Activated CD4-positive, alpha-beta memory T cell treated with anti-CD3 and anti-CD28 coated beads for 36 hours (primary cell): ENCODE measurements at regions not wholly inside any gene's neighbourhood (a gene's known extent, or its start where the extent isn't known, plus 50 kb on each side); places are given as distances from the start of the nearest gene placed in this dataset.
"Not testable (repeated sequence)": the region's sequence is repeated elsewhere in the genome, so short reads cannot be mapped to it uniquely, and the experiment has no call there.

Experiments
- CTCF ChIA-PET: fragments of 350-600 bp; sonication (Branson Sonifier 250); formaldehyde crosslinking; loops from one replicate; lab custom pipeline; 2021; ENCODE audit warnings: antibody characterized with exemption, inconsistent platforms; lab: Charles Lee
- POLR2A ChIA-PET: fragments of 350-600 bp; sonication (Branson Sonifier 250); formaldehyde crosslinking; loops from one replicate; lab custom pipeline; 2021; ENCODE audit warnings: antibody characterized with exemption; lab: Charles Lee
- DNase-seq: peaks from one replicate; pipeline ENCODE4 v3.0.0-alpha.2; 2020
- H3K27ac Mint-ChIP-seq: one replicate; pipeline ENCODE4 v1.8.0; 2021; ENCODE audit warnings: mixed read lengths
- H3K27me3 Mint-ChIP-seq: one replicate; pipeline ENCODE4 v1.8.0; 2021; ENCODE audit warnings: mixed read lengths
- H3K36me3 Mint-ChIP-seq: one replicate; pipeline ENCODE4 v1.8.0; 2021; ENCODE audit warnings: mixed read lengths
- H3K4me1 Mint-ChIP-seq: one replicate; pipeline ENCODE4 v1.8.0; 2021; ENCODE audit warnings: low read depth, mixed read lengths
- H3K4me3 Mint-ChIP-seq: one replicate; pipeline ENCODE4 v1.8.0; 2021; ENCODE audit warnings: mild to moderate bottlenecking, mixed read lengths
- H3K9me3 Mint-ChIP-seq: one replicate; pipeline ENCODE4 v1.8.0; 2021; ENCODE audit warnings: mixed read lengths
- intact Hi-C: fragments of 100-400 bp; cut with micrococcal nuclease; formaldehyde crosslinking; loops from one replicate; pipeline ENCODE4 v1.15.1; 2023

- DNase-seq, H3K36me3 Mint-ChIP-seq, CTCF ChIA-PET, H3K27me3 Mint-ChIP-seq, H3K4me1 Mint-ChIP-seq, H3K4me3 Mint-ChIP-seq, POLR2A ChIA-PET, H3K27ac Mint-ChIP-seq, intact Hi-C loops: not testable (repeated sequence)
- peaks cover 10% of the 10 kb centered on the region for H3K9me3 Mint-ChIP-seq
Measured at GRCh38 chr7:153765869-153766268, 286.3 kb upstream of the DPP6 start.

- DNase-seq, H3K27ac Mint-ChIP-seq, CTCF ChIA-PET, H3K4me1 Mint-ChIP-seq, H3K36me3 Mint-ChIP-seq, POLR2A ChIA-PET, intact Hi-C loops, H3K27me3 Mint-ChIP-seq, H3K4me3 Mint-ChIP-seq: not testable (repeated sequence)
- peaks cover 12% of the 10 kb centered on the region for H3K9me3 Mint-ChIP-seq
Measured at GRCh38 chr7:153766926-153767325, 285.3 kb upstream of the DPP6 start.

- Mint-ChIP-seq H3K36me3 (no peaks in the 10 kb centered on the region), H3K4me1 (no peaks in the 10 kb centered on the region)
Measured at GRCh38 chr7:153772966-153773365, 279.2 kb upstream of the DPP6 start.

GRCh38 chr7:153776940-153777339 is 275.3 kb upstream of the DPP6 start:
- POLR2A ChIA-PET, H3K27ac Mint-ChIP-seq, CTCF ChIA-PET, H3K4me3 Mint-ChIP-seq, H3K4me1 Mint-ChIP-seq, DNase-seq, intact Hi-C loops, H3K36me3 Mint-ChIP-seq, H3K9me3 Mint-ChIP-seq, H3K27me3 Mint-ChIP-seq: not testable (repeated sequence)

More at GRCh38 chr7:153772966-153773365, 279.2 kb upstream of the DPP6 start:
- H3K9me3 Mint-ChIP-seq: peaks cover 7% of the 10 kb centered on the region
- H3K27me3 Mint-ChIP-seq: no peaks in the 10 kb centered on the region
- no peak overlapping the region for H3K4me3 Mint-ChIP-seq
- H3K27ac Mint-ChIP-seq: no peak overlapping the region
- ChIA-PET POLR2A (no interaction called here), CTCF (no interaction called here)
- no peak for DNase-seq
- intact Hi-C loops: no loop called here

GRCh38 chr7:153797363-153797762 is 254.8 kb upstream of the DPP6 start:
- H3K4me1 Mint-ChIP-seq, H3K4me3 Mint-ChIP-seq, H3K27ac Mint-ChIP-seq, CTCF ChIA-PET, H3K9me3 Mint-ChIP-seq, intact Hi-C loops, POLR2A ChIA-PET, H3K36me3 Mint-ChIP-seq, DNase-seq, H3K27me3 Mint-ChIP-seq: not testable (repeated sequence)

GRCh38 chr7:153808117-153808516 is 244.1 kb upstream of the DPP6 start:
- no peak overlapping the region for H3K27ac Mint-ChIP-seq
- H3K27me3 Mint-ChIP-seq: no peaks in the 10 kb centered on the region
- CTCF ChIA-PET: no interaction called here
- peaks cover 2% of the 10 kb centered on the region for H3K9me3 Mint-ChIP-seq
- H3K4me1 Mint-ChIP-seq: no peaks in the 10 kb centered on the region
- no peaks in the 10 kb centered on the region for H3K36me3 Mint-ChIP-seq
- H3K4me3 Mint-ChIP-seq: no peak overlapping the region
- no peak for DNase-seq
- intact Hi-C loops: no loop called here
- POLR2A ChIA-PET: no interaction called here

- no peak overlapping the region for H3K4me3 Mint-ChIP-seq
- no peaks in the 10 kb centered on the region for H3K27me3 Mint-ChIP-seq
- no peaks in the 10 kb centered on the region for H3K4me1 Mint-ChIP-seq
- ChIA-PET CTCF (no interaction called here), POLR2A (no interaction called here)
- no peaks in the 10 kb centered on the region for H3K36me3 Mint-ChIP-seq
- no peak overlapping the region for H3K27ac Mint-ChIP-seq
- intact Hi-C loops: no loop called here
- no peak for DNase-seq
- peaks cover 5% of the 10 kb centered on the region for H3K9me3 Mint-ChIP-seq
Measured at GRCh38 chr7:153829525-153829924, 222.7 kb upstream of the DPP6 start.

- Mint-ChIP-seq H3K36me3 (no peaks in the 10 kb centered on the region), H3K9me3 (peaks cover 5% of the 10 kb centered on the region), H3K27ac (no peak overlapping the region), H3K4me3 (no peak overlapping the region), H3K4me1 (no peaks in the 10 kb centered on the region), H3K27me3 (no peaks in the 10 kb centered on the region)
- CTCF ChIA-PET: no interaction called here
- intact Hi-C loops: no loop called here
- POLR2A ChIA-PET: no interaction called here
- no peak for DNase-seq
Measured at GRCh38 chr7:153832160-153832559, 220.0 kb upstream of the DPP6 start.

GRCh38 chr7:153835103-153835502 is 217.1 kb upstream of the DPP6 start:
- H3K27me3 Mint-ChIP-seq: no peaks in the 10 kb centered on the region
- CTCF ChIA-PET: no interaction called here
- no peaks in the 10 kb centered on the region for H3K9me3 Mint-ChIP-seq
- no peaks in the 10 kb centered on the region for H3K36me3 Mint-ChIP-seq
- H3K27ac Mint-ChIP-seq: no peak overlapping the region
- no peaks in the 10 kb centered on the region for H3K4me1 Mint-ChIP-seq
- POLR2A ChIA-PET: no interaction called here
- DNase-seq: no peak
- intact Hi-C loops: no loop called here
- H3K4me3 Mint-ChIP-seq: no peak overlapping the region

- Mint-ChIP-seq H3K36me3 (no peaks in the 10 kb centered on the region), H3K4me1 (no peaks in the 10 kb centered on the region), H3K27me3 (no peaks in the 10 kb centered on the region), H3K9me3 (no peaks in the 10 kb centered on the region), H3K27ac (no peak overlapping the region), H3K4me3 (no peak overlapping the region)
- no peak for DNase-seq
- intact Hi-C loops: no loop called here
- ChIA-PET CTCF (no interaction called here), POLR2A (no interaction called here)
Measured at GRCh38 chr7:153835712-153836265, 216.4 kb upstream of the DPP6 start.

- ChIA-PET POLR2A (no interaction called here), CTCF (no interaction called here)
- intact Hi-C loops: no loop called here
- Mint-ChIP-seq H3K27me3 (no peaks in the 10 kb centered on the region), H3K4me3 (no peak overlapping the region), H3K4me1 (no peaks in the 10 kb centered on the region), H3K9me3 (peaks cover 8% of the 10 kb centered on the region), H3K27ac (no peak overlapping the region), H3K36me3 (no peaks in the 10 kb centered on the region)
- DNase-seq: no peak
Measured at GRCh38 chr7:153838591-153838990, 213.6 kb upstream of the DPP6 start.

GRCh38 chr7:153840861-153841260 is 211.3 kb upstream of the DPP6 start:
- ChIA-PET CTCF (no interaction called here), POLR2A (no interaction called here)
- Mint-ChIP-seq H3K4me3 (no peak overlapping the region), H3K4me1 (no peaks in the 10 kb centered on the region), H3K36me3 (no peaks in the 10 kb centered on the region), H3K9me3 (peaks cover 14% of the 10 kb centered on the region), H3K27me3 (no peaks in the 10 kb centered on the region), H3K27ac (no peak overlapping the region)
- intact Hi-C loops: no loop called here
- DNase-seq: no peak

GRCh38 chr7:153847828-153848227 is 204.4 kb upstream of the DPP6 start:
- no peaks in the 10 kb centered on the region for H3K4me1 Mint-ChIP-seq
- H3K27ac Mint-ChIP-seq: no peak overlapping the region
- H3K9me3 Mint-ChIP-seq: peaks cover 23% of the 10 kb centered on the region
- ChIA-PET POLR2A (no interaction called here), CTCF (no interaction called here)
- H3K36me3 Mint-ChIP-seq: no peaks in the 10 kb centered on the region
- intact Hi-C loops: no loop called here
- H3K4me3 Mint-ChIP-seq: no peak overlapping the region
- no peak for DNase-seq
- no peaks in the 10 kb centered on the region for H3K27me3 Mint-ChIP-seq
